HL-60 (cell line): ENCODE measurements at regions not wholly inside any gene's neighbourhood (a gene's known extent, or its start where the extent isn't known, plus 50 kb on each side); places are given as distances from the start of the nearest gene placed in this dataset.

Source experiments
- DNase-seq, 2 experiments: peaks; one replicate each; pipeline ENCODE4 v3.0.0-alpha.2; 2010 to 2020; ENCODE audit warnings: low read depth in 1 of 2, low spot score in 1 of 2
- H3K27ac ChIP-seq: fragments of 250-450 bp; sonication (Bioruptor Pico); replicated peaks from 2 replicates; pipeline ENCODE4 v1.5.1; 2020; ENCODE audit warnings: mild to moderate bottlenecking, moderate library complexity
- H3K27me3 ChIP-seq: fragments of 250-450 bp; sonication (Bioruptor Pico); 2 replicates; pipeline ENCODE4 v1.5.1; 2021; ENCODE audit warnings: mild to moderate bottlenecking, moderate library complexity; ENCODE audit not compliant: insufficient read depth, poor library complexity, severe bottlenecking
- H3K4me3 ChIP-seq: replicated peaks from 2 replicates; pipeline ENCODE4 v1.5.1; 2011; ENCODE audit warnings: mild to moderate bottlenecking, control low read depth, low read length; ENCODE audit not compliant: insufficient read depth
- GABPA ChIP-seq: IDR thresholded peaks from 2 replicates; pipeline ENCODE4 v1.6.1; 2012; ENCODE audit warnings: low read depth
- POLR2AphosphoS5 ChIP-seq: IDR thresholded peaks from 2 replicates; pipeline ENCODE4 v1.6.1; 2012; ENCODE audit warnings: low read depth
- SPI1 ChIP-seq: IDR thresholded peaks from 2 replicates; pipeline ENCODE4 v1.6.1; 2012; ENCODE audit warnings: low read depth, mild to moderate bottlenecking, borderline replicate concordance
- TF ChIP-seq, protein P1 (sequence below): IDR thresholded peaks from 2 replicates; pipeline ENCODE4 v1.6.1; 2012; ENCODE audit warnings: low read depth; ENCODE audit not compliant: insufficient replicate concordance
- TF ChIP-seq, protein P2 (sequence below): IDR thresholded peaks from one replicate; pipeline ENCODE4 v1.5.1; 2011; ENCODE audit warnings: low read length, control low read depth, inconsistent platforms; ENCODE audit not compliant: insufficient read depth

DNA sequence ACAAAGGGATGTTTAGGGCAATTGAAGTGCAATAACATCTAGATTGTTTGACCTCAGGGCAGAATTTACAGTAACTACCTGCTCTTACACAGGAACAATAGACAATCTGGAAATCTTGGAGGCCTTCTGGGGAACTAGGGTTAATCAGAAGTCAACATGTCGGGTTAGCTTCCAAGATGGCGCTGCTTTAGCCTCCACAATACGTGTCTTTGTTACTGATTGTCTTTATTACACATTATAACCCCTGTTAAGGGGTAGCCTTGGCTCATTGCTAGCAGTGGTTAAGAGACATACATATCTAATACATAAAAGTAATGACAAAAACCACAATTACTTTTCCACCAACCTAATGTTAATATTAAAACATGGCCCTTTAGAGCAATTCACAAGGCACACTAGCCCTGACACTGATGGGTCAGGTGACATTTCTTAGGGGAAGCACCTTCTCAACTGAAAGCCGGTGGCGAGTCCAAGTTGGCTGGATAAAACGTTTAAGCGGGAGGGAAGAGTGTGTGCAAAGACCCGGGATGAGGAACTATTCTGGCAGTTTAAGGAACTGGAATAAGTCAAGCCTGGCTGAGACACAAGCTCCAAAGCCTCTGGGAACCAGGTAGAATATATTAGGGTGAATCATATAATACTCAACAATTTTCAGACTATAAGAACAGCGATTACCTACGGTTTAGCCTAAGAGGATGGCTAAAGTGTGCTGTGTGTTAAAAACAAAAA is 236.9 kb downstream of the BCAS1 start:
- Histone ChIP-seq H3K4me3 (no peak overlapping the region), H3K27ac (peak overlapping the region; percentile 39), H3K27me3 (no peaks in the 10 kb centered on the region)
- TF ChIP-seq GABPA (no peak), SPI1 (peak; percentile 75; the same call in 1 of the 2 replicates)
- DNase-seq = peak in 1 of 2 experiments; percentile 64

DNA sequence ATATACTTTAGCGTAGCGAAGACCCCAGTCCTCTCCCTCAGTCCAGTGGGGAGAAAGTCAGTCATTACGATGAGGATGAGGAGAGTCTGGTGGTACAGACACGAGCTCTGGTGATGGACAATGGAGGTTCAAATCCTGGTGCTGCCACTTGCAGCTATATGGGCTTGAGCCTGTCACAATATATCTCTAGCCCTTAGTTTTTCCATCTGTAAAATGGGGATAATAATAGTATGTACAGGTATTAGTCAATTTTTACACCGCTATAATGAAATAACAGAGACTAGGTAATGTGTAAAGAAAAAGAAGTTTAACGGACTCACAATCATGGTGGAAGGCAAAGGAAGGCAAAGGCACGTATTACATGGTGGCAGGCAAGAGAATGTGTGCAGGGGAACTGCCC is 237.9 kb downstream of the BCAS1 start:
- no peaks in the 10 kb centered on the region for H3K27me3 ChIP-seq
- TF ChIP-seq GABPA = no peak
- TF ChIP-seq, protein P1, sequence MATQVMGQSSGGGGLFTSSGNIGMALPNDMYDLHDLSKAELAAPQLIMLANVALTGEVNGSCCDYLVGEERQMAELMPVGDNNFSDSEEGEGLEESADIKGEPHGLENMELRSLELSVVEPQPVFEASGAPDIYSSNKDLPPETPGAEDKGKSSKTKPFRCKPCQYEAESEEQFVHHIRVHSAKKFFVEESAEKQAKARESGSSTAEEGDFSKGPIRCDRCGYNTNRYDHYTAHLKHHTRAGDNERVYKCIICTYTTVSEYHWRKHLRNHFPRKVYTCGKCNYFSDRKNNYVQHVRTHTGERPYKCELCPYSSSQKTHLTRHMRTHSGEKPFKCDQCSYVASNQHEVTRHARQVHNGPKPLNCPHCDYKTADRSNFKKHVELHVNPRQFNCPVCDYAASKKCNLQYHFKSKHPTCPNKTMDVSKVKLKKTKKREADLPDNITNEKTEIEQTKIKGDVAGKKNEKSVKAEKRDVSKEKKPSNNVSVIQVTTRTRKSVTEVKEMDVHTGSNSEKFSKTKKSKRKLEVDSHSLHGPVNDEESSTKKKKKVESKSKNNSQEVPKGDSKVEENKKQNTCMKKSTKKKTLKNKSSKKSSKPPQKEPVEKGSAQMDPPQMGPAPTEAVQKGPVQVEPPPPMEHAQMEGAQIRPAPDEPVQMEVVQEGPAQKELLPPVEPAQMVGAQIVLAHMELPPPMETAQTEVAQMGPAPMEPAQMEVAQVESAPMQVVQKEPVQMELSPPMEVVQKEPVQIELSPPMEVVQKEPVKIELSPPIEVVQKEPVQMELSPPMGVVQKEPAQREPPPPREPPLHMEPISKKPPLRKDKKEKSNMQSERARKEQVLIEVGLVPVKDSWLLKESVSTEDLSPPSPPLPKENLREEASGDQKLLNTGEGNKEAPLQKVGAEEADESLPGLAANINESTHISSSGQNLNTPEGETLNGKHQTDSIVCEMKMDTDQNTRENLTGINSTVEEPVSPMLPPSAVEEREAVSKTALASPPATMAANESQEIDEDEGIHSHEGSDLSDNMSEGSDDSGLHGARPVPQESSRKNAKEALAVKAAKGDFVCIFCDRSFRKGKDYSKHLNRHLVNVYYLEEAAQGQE = no peak
- TF ChIP-seq, protein P2, sequence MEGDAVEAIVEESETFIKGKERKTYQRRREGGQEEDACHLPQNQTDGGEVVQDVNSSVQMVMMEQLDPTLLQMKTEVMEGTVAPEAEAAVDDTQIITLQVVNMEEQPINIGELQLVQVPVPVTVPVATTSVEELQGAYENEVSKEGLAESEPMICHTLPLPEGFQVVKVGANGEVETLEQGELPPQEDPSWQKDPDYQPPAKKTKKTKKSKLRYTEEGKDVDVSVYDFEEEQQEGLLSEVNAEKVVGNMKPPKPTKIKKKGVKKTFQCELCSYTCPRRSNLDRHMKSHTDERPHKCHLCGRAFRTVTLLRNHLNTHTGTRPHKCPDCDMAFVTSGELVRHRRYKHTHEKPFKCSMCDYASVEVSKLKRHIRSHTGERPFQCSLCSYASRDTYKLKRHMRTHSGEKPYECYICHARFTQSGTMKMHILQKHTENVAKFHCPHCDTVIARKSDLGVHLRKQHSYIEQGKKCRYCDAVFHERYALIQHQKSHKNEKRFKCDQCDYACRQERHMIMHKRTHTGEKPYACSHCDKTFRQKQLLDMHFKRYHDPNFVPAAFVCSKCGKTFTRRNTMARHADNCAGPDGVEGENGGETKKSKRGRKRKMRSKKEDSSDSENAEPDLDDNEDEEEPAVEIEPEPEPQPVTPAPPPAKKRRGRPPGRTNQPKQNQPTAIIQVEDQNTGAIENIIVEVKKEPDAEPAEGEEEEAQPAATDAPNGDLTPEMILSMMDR = no peak
- no peak for TF ChIP-seq POLR2AphosphoS5
- no peak for TF ChIP-seq SPI1
- H3K27ac ChIP-seq = no peak overlapping the region
- DNase-seq = no peak
- no peak overlapping the region for H3K4me3 ChIP-seq

DNA sequence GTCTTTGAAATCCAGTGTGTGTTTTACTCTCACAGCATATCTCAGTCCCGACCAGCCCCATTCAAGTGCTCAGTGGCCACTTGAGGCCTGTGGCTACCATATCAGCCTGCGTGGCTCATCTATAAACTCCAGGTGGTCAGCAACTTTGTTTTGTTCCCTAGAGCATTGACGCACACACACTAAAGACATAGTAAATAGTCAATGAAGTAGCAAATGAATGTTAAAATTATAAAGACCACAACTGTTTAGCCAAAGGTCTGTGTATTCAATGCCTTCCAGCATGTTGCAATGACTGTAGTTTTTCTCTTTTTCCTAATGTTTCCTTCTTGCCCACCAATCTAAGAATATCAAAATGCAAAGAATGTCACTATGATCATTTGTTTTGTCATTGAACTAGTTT is 238.2 kb upstream of the ZNF217 start:
- Histone ChIP-seq H3K4me3 (no peak overlapping the region), H3K27me3 (no peaks in the 10 kb centered on the region), H3K27ac (no peak overlapping the region)
- TF ChIP-seq GABPA (no peak), SPI1 (no peak), POLR2AphosphoS5 (no peak)
- TF ChIP-seq, protein P2 = no peak
- TF ChIP-seq, protein P1 = no peak
- no peak for DNase-seq

DNA sequence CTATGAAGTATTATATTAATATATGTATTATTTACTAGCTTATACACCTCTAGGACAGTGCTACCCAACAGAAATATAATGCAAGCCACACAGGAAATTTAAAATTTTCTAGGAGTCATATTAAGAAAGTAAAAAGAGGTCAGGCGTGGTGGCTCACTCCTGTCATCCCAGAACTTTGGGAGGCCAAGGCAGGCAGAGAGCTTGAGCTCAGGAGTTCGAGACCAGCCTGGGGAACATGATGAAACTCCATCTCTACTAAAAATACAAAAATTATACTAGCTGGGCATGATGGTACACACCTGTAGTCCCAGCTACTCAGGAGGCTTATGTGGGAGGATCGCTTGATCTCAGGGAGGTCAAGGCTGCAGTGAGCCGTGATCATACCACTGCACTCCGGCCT is 237.6 kb upstream of the ZNF217 start:
- TF ChIP-seq, protein P2 = no peak
- TF ChIP-seq, protein P1 = no peak
- TF ChIP-seq POLR2AphosphoS5 (no peak), SPI1 (no peak), GABPA (no peak)
- H3K27ac ChIP-seq = no peak overlapping the region
- no peaks in the 10 kb centered on the region for H3K27me3 ChIP-seq

More for the DNA sequence above, 237.6 kb upstream of the ZNF217 start:
- H3K4me3 ChIP-seq = no peak overlapping the region
- DNase-seq = no peak
